ENCODE measurements at regions not wholly inside any gene's neighbourhood (a gene's known extent, or its start where the extent isn't known, plus 50 kb on each side); places are given as distances from the start of the nearest gene placed in this dataset.
"Not testable (repeated sequence)": the region's sequence is repeated elsewhere in the genome, so short reads cannot be mapped to it uniquely, and the experiment has no call there.

DNA sequence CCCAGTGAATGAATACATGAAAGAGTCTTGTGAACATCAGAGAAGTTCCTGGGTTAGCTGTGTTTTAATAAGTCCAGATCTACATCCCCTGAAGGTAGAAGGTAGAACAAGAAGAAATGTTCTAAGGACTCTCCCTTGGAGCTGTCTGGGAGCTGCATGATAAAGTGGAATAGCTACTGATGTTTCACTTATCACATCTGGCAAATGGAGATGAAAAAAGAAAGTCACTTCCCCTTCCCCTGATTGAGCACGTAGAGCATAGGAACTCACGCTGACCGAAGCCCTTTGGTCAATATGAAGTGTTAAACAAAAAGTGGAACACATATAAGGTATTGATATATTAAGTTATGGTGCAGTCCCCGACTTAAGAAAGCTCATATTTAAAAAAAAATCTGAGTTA lies 53.2 kb upstream of the PARP1 start:
- intact Hi-C loops (cut with DNase I; ENCODE audit: low total_unique reads), result no loop called here
- no peak for DNase-seq
- peaks cover 0 to 22% (median 15%) of the 10 kb centered on the region in 4 donors for H3K9me3 ChIP-seq
- no peaks in the 10 kb centered on the region for H3K4me1 ChIP-seq
- WGBS, 5 donors, result 72 to 87% (median 78%) methylated on average over 4 of the region's 4 CpGs
- TF ChIP-seq POLR2A (IDR thresholded peaks at IDR 0.05) (no peak), EP300 (IDR thresholded peaks at IDR 0.05) (no peak), POLR2AphosphoS5 (IDR thresholded peaks at IDR 0.05) (no peak)
- TF ChIP-seq, protein P1, sequence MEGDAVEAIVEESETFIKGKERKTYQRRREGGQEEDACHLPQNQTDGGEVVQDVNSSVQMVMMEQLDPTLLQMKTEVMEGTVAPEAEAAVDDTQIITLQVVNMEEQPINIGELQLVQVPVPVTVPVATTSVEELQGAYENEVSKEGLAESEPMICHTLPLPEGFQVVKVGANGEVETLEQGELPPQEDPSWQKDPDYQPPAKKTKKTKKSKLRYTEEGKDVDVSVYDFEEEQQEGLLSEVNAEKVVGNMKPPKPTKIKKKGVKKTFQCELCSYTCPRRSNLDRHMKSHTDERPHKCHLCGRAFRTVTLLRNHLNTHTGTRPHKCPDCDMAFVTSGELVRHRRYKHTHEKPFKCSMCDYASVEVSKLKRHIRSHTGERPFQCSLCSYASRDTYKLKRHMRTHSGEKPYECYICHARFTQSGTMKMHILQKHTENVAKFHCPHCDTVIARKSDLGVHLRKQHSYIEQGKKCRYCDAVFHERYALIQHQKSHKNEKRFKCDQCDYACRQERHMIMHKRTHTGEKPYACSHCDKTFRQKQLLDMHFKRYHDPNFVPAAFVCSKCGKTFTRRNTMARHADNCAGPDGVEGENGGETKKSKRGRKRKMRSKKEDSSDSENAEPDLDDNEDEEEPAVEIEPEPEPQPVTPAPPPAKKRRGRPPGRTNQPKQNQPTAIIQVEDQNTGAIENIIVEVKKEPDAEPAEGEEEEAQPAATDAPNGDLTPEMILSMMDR (IDR thresholded peaks at IDR 0.05), result no peak
- no peak overlapping the region for H3K4me3 ChIP-seq
- no peaks in the 10 kb centered on the region for H3K27me3 ChIP-seq
- H3K36me3 ChIP-seq, result no peaks in the 10 kb centered on the region
- no peak overlapping the region for H3K27ac ChIP-seq

DNA sequence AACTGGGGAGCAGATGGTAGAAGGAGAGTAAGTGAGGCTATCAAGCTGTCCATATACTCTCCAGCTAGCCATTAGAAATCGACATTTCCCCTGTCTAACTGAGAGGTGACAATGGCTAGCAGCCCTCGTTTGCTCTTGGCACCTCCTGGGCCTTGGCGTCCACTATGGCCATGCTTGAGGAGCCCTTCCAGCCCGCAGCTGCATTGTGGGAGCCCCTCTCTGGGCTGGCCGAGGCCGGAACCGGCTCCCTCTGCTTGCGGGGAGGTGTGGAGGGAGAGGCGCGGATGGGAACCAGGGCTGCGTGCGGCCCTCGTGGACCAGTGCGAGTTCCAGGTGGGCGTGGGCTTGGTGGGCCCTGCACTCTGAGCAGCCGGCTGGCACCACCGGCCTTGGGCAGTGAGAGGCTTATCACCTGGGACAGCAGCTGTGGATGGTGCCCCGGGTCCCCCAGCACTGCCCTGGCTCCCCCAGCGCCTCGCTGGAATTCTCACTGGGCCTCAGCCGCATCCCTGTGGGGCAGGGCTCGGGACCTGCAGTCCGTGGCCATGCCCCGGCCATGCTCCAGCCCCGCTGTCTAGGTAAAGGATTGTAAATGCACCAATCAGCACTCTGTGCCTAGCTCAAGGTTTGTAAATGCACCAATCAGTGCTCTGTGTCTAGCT lies 56.2 kb upstream of the PARP1 start:
- Histone ChIP-seq H3K27me3 (peaks cover 0 to 4% (median 0%) of the 10 kb centered on the region in 3 donors), H3K36me3 (no peaks in the 10 kb centered on the region), H3K9me3 (peaks cover 0 to 22% (median 15%) of the 10 kb centered on the region in 4 donors), H3K27ac (no peak overlapping the region), H3K4me1 (no peaks in the 10 kb centered on the region), H3K4me3 (no peak overlapping the region)
- DNase-seq, result no peak
- 93 to 97% (median 94%) methylated on average over 21 to 25 of the region's 25 CpGs for WGBS, 5 donors
- TF ChIP-seq EP300 (IDR thresholded peaks at IDR 0.05) (no peak), POLR2AphosphoS5 (IDR thresholded peaks at IDR 0.05) (no peak), POLR2A (IDR thresholded peaks at IDR 0.05) (no peak)
- TF ChIP-seq, protein P1 (IDR thresholded peaks at IDR 0.05), result no peak
- intact Hi-C loops (cut with DNase I; ENCODE audit: low total_unique reads), result no loop called here

DNA sequence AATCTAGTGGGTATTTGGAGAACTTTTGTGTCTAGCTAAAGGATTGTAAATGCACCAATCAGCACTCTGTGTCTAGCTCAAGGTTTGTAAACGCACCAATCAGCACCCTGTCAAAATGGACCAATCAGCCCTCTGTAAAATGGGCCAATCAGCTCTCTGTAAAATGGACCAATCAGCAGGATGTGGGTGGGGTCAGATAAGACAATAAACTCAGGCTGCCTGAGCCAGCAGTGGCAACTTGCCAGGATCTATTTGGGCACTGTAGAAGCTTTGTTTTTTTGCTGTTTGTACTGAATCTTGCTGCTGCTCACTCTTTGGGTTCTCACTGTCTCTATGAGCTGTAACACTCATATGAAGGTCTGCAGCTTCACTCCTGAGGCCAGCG lies 56.7 kb upstream of the PARP1 start:
- H3K27ac ChIP-seq; H3K4me1 ChIP-seq; H3K36me3 ChIP-seq; DNase-seq; H3K27me3 ChIP-seq; intact Hi-C loops (cut with DNase I; ENCODE audit: low total_unique reads); H3K4me3 ChIP-seq: not testable (repeated sequence)
- WGBS, 5 donors, result 88 to 96% (median 92%) methylated on average over 2 of the region's 2 CpGs
- peaks cover 0 to 22% (median 15%) of the 10 kb centered on the region in 4 donors for H3K9me3 ChIP-seq

DNA sequence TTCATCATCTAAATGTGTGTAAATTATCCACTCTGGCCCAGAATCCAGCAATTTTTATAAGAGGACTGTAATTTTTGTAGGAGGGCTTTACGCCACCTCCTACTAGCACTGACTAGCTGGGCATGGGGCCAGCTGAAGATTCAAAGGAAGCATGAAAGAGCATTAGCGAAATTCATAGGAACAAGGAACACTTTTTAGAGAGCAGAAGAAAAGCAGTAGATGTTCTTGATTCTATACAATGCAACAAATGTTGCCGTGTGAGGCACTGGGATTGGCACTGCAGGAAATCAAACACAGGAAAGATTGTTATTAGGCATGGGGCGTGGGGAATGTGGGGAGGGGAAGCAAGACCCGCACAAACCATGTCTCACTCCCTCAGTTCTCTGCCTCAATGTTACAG lies 58.4 kb upstream of the PARP1 start:
- TF ChIP-seq, protein P1 (IDR thresholded peaks at IDR 0.05), result no peak
- no peak for TF ChIP-seq EP300 (IDR thresholded peaks at IDR 0.05)
- no peak for TF ChIP-seq POLR2AphosphoS5 (IDR thresholded peaks at IDR 0.05)
- TF ChIP-seq POLR2A (IDR thresholded peaks at IDR 0.05), result no peak
- intact Hi-C loops (cut with DNase I; ENCODE audit: low total_unique reads), result no loop called here

DNA sequence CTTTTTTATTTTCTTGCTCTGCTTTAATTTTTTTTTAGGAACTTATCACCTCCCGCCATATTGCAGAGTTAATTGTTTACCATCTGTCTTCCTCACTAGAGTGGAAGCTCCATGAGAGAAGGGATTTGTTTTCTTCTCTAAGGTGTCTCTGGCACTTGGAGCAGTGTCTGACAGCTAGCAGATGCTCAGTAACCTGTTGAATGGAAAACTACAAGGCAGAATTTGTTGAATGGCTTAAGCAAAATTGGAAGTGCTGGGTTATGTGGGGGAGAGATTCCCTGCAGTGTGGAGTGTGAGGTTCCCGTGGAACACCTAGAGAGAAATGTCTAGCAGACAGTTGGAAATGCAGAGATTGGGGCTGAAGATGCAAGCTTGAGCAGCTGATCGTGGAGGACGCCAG lies 59.5 kb upstream of the PARP1 start:
- peaks cover 0 to 19% (median 14%) of the 10 kb centered on the region in 4 donors for H3K9me3 ChIP-seq
- TF ChIP-seq POLR2A (IDR thresholded peaks at IDR 0.05) (no peak), EP300 (IDR thresholded peaks at IDR 0.05) (no peak), POLR2AphosphoS5 (IDR thresholded peaks at IDR 0.05) (no peak)
- TF ChIP-seq, protein P1 (IDR thresholded peaks at IDR 0.05), result no peak
- no peaks in the 10 kb centered on the region for H3K36me3 ChIP-seq
- no peak overlapping the region for H3K27ac ChIP-seq
- 87 to 92% (median 89%) methylated on average over 4 of the region's 4 CpGs for WGBS, 5 donors
- intact Hi-C loops (cut with DNase I; ENCODE audit: low total_unique reads), result no loop called here
- no peak for DNase-seq
- H3K4me3 ChIP-seq, result no peak overlapping the region
- no peaks in the 10 kb centered on the region for H3K4me1 ChIP-seq
- H3K27me3 ChIP-seq, result peaks cover 0 to 4% (median 0%) of the 10 kb centered on the region in 3 donors

More for the DNA sequence above, 58.4 kb upstream of the PARP1 start:
- Histone ChIP-seq H3K4me3 (no peak overlapping the region), H3K4me1 (no peaks in the 10 kb centered on the region), H3K9me3 (peaks cover 0 to 22% (median 15%) of the 10 kb centered on the region in 4 donors), H3K27ac (no peak overlapping the region), H3K27me3 (peaks cover 0 to 4% (median 0%) of the 10 kb centered on the region in 3 donors), H3K36me3 (no peaks in the 10 kb centered on the region)
- WGBS, 5 donors, result 63 to 78% (median 76%) methylated on average over 5 of the region's 5 CpGs
- DNase-seq, result peak in 1 of 2 donors; percentile 52
